ENCODE measurements at regions not wholly inside any gene's neighbourhood (a gene's known extent, or its start where the extent isn't known, plus 50 kb on each side); places are given as distances from the start of the nearest gene placed in this dataset.

DNA sequence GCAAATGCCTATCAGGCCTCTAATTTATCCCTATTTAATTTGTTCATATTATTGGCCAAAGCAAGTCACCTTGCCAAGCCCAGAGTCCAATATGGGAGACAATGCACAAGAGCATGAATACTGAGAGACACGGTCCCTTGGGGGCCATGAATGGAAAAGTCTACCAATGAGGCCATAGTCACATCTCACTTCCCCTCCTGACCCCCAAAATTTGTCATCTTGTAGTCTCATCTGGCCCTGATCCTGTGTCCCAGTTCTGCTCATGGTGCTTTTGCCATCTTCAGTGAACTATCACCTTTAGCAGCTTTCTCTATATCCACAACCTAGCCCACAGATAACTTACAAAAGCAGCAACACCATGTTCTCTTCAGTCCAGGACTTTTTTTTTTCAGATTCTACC is 302.7 kb upstream of the MGAT5 start:
- TF ChIP-seq PBX3 (IDR thresholded peaks at IDR 0.05): no peak
- TF ChIP-seq, protein P1, sequence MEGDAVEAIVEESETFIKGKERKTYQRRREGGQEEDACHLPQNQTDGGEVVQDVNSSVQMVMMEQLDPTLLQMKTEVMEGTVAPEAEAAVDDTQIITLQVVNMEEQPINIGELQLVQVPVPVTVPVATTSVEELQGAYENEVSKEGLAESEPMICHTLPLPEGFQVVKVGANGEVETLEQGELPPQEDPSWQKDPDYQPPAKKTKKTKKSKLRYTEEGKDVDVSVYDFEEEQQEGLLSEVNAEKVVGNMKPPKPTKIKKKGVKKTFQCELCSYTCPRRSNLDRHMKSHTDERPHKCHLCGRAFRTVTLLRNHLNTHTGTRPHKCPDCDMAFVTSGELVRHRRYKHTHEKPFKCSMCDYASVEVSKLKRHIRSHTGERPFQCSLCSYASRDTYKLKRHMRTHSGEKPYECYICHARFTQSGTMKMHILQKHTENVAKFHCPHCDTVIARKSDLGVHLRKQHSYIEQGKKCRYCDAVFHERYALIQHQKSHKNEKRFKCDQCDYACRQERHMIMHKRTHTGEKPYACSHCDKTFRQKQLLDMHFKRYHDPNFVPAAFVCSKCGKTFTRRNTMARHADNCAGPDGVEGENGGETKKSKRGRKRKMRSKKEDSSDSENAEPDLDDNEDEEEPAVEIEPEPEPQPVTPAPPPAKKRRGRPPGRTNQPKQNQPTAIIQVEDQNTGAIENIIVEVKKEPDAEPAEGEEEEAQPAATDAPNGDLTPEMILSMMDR (IDR thresholded peaks at IDR 0.05): no peak
- no peak for TF ChIP-seq FOXM1 (IDR thresholded peaks at IDR 0.05; ENCODE audit: low read depth)
- no peak for TF ChIP-seq GABPA (IDR thresholded peaks at IDR 0.05; ENCODE audit: low read depth)
- TF ChIP-seq YY1 (IDR thresholded peaks at IDR 0.05; ENCODE audit: low read depth): no peak
- TF ChIP-seq, protein P2, sequence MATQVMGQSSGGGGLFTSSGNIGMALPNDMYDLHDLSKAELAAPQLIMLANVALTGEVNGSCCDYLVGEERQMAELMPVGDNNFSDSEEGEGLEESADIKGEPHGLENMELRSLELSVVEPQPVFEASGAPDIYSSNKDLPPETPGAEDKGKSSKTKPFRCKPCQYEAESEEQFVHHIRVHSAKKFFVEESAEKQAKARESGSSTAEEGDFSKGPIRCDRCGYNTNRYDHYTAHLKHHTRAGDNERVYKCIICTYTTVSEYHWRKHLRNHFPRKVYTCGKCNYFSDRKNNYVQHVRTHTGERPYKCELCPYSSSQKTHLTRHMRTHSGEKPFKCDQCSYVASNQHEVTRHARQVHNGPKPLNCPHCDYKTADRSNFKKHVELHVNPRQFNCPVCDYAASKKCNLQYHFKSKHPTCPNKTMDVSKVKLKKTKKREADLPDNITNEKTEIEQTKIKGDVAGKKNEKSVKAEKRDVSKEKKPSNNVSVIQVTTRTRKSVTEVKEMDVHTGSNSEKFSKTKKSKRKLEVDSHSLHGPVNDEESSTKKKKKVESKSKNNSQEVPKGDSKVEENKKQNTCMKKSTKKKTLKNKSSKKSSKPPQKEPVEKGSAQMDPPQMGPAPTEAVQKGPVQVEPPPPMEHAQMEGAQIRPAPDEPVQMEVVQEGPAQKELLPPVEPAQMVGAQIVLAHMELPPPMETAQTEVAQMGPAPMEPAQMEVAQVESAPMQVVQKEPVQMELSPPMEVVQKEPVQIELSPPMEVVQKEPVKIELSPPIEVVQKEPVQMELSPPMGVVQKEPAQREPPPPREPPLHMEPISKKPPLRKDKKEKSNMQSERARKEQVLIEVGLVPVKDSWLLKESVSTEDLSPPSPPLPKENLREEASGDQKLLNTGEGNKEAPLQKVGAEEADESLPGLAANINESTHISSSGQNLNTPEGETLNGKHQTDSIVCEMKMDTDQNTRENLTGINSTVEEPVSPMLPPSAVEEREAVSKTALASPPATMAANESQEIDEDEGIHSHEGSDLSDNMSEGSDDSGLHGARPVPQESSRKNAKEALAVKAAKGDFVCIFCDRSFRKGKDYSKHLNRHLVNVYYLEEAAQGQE (IDR thresholded peaks at IDR 0.05; ENCODE audit: low read depth, low read length): no peak
- no peak for TF ChIP-seq RFX5 (IDR thresholded peaks at IDR 0.05; ENCODE audit: low read length)
